ENCODE measurements at regions not wholly inside any gene's neighbourhood (a gene's known extent, or its start where the extent isn't known, plus 50 kb on each side); places are given as distances from the start of the nearest gene placed in this dataset.

- Histone ChIP-seq H3K27me3 (replicated peaks) (no peaks in the 10 kb centered on the region), H3K36me3 (replicated peaks) (no peaks in the 10 kb centered on the region), H3K4me3 (ENCODE audit: low read depth, low read length) (no peak overlapping the region), H3K27ac (no peak overlapping the region)
- no peak for DNase-seq
- no peak for TF ChIP-seq CTCF (IDR thresholded peaks at IDR 0.05; ENCODE audit: low read depth, low read length, missing control alignments)
- in situ Hi-C loops (cut with HindIII; ENCODE audit: low pct_ligation_motif_present, low sequenced_read_pairs): no loop called here
These were observed 239.3 kb upstream of the KCNG1 start for GRCh38 chr20:51262240-51262639.

GRCh38 chr20:51259455-51259854, 236.5 kb upstream of the KCNG1 start:
- no peaks in the 10 kb centered on the region for H3K27me3 ChIP-seq (replicated peaks)
- no peak for TF ChIP-seq CTCF (IDR thresholded peaks at IDR 0.05; ENCODE audit: low read depth, low read length, missing control alignments)
- no peak overlapping the region for H3K4me3 ChIP-seq (ENCODE audit: low read depth, low read length)
- no peak overlapping the region for H3K27ac ChIP-seq
- in situ Hi-C loops (cut with HindIII; ENCODE audit: low pct_ligation_motif_present, low sequenced_read_pairs): no loop called here
- no peak for DNase-seq
- no peaks in the 10 kb centered on the region for H3K36me3 ChIP-seq (replicated peaks)

GRCh38 chr20:51258582-51259165, 235.8 kb upstream of the KCNG1 start:
- no peak for TF ChIP-seq CTCF (IDR thresholded peaks at IDR 0.05; ENCODE audit: low read depth, low read length, missing control alignments)
- peak; percentile 27 for DNase-seq
- no peak overlapping the region for H3K4me3 ChIP-seq (ENCODE audit: low read depth, low read length)
- H3K36me3 ChIP-seq (replicated peaks): no peaks in the 10 kb centered on the region
- no peaks in the 10 kb centered on the region for H3K27me3 ChIP-seq (replicated peaks)
- in situ Hi-C loops (cut with HindIII; ENCODE audit: low pct_ligation_motif_present, low sequenced_read_pairs): no loop called here
- H3K27ac ChIP-seq: no peak overlapping the region

GRCh38 chr20:51255417-51255816, 232.5 kb upstream of the KCNG1 start:
- no peaks in the 10 kb centered on the region for H3K27me3 ChIP-seq (replicated peaks)
- in situ Hi-C loops (cut with HindIII; ENCODE audit: low pct_ligation_motif_present, low sequenced_read_pairs): no loop called here
- TF ChIP-seq CTCF (IDR thresholded peaks at IDR 0.05; ENCODE audit: low read depth, low read length, missing control alignments): no peak
- H3K27ac ChIP-seq: no peak overlapping the region
- DNase-seq: no peak
- no peak overlapping the region for H3K4me3 ChIP-seq (ENCODE audit: low read depth, low read length)
- no peaks in the 10 kb centered on the region for H3K36me3 ChIP-seq (replicated peaks)

GRCh38 chr20:51253280-51253679, 230.4 kb upstream of the KCNG1 start:
- no peak for DNase-seq
- no peak overlapping the region for H3K4me3 ChIP-seq (ENCODE audit: low read depth, low read length)
- H3K36me3 ChIP-seq (replicated peaks): no peaks in the 10 kb centered on the region
- no peak for TF ChIP-seq CTCF (IDR thresholded peaks at IDR 0.05; ENCODE audit: low read depth, low read length, missing control alignments)
- H3K27me3 ChIP-seq (replicated peaks): no peaks in the 10 kb centered on the region
- in situ Hi-C loops (cut with HindIII; ENCODE audit: low pct_ligation_motif_present, low sequenced_read_pairs): no loop called here
- no peak overlapping the region for H3K27ac ChIP-seq

GRCh38 chr20:51249781-51250180, 226.9 kb upstream of the KCNG1 start:
- no peaks in the 10 kb centered on the region for H3K27me3 ChIP-seq (replicated peaks)
- no peak for DNase-seq
- in situ Hi-C loops (cut with HindIII; ENCODE audit: low pct_ligation_motif_present, low sequenced_read_pairs): no loop called here
- H3K27ac ChIP-seq: no peak overlapping the region
- no peaks in the 10 kb centered on the region for H3K36me3 ChIP-seq (replicated peaks)
- TF ChIP-seq CTCF (IDR thresholded peaks at IDR 0.05; ENCODE audit: low read depth, low read length, missing control alignments): no peak
- H3K4me3 ChIP-seq (ENCODE audit: low read depth, low read length): no peak overlapping the region
